ENCODE measurements at regions not wholly inside any gene's neighbourhood (a gene's known extent, or its start where the extent isn't known, plus 50 kb on each side); places are given as distances from the start of the nearest gene placed in this dataset.

GRCh38 chr20:11080010-11080409, 406.2 kb upstream of the JAG1 start:
- FAIRE-seq, result no peak
- POLR2A ChIA-PET (ENCODE audit: partially characterized antibody), result no interaction called here

More at GRCh38 chr20:11080010-11080409, 406.2 kb upstream of the JAG1 start:
- Histone ChIP-seq H4K5ac (ENCODE audit: insufficient read length, low read depth, low read length) (no peak overlapping the region), H2AFZ (ENCODE audit: low read length) (no peak overlapping the region), H2AK5ac (ENCODE audit: low read depth, low read length) (no peak overlapping the region), H3K27ac (ENCODE audit: low read depth, low read length) (no peak overlapping the region), H3K56ac (replicated peaks; ENCODE audit: insufficient read length, low read depth, low read length) (no peak overlapping the region), H4K20me1 (replicated peaks in 1 of 2; ENCODE audit: control insufficient read depth in 1 of 2, insufficient read depth in 2 of 2, low read length in 2 of 2) (no peaks in the 10 kb centered on the region), H3K9me3 (ENCODE audit: insufficient read depth in 2 of 2, low read depth in 1 of 2, low read length in 1 of 2) (no peaks in the 10 kb centered on the region), H3K18ac (ENCODE audit: extremely low read depth, low read length) (no peak overlapping the region), H3K36me3 (ENCODE audit: control insufficient read depth in 2 of 4, insufficient read depth in 4 of 4, low read length in 3 of 4) (no peaks in the 10 kb centered on the region), H3K4me2 (ENCODE audit: insufficient read depth in 1 of 2, low read depth in 2 of 2, low read length in 2 of 2) (no peak overlapping the region), H3K79me1 (ENCODE audit: low read depth, low read length) (no peaks in the 10 kb centered on the region), H3K23ac (ENCODE audit: insufficient read length) (no peak overlapping the region), H2BK120ac (replicated peaks; ENCODE audit: low read depth, low read length) (no peak overlapping the region), H4K91ac (replicated peaks; ENCODE audit: insufficient read length, low read length) (no peak overlapping the region), H2BK20ac (ENCODE audit: low read length) (no peak overlapping the region), H3K23me2 (ENCODE audit: low read depth, low read length) (no peaks in the 10 kb centered on the region), H3K4me1 (replicated peaks in 1 of 4; ENCODE audit: control insufficient read depth in 3 of 4, insufficient read depth in 4 of 4, low read length in 3 of 4) (no peaks in the 10 kb centered on the region), H3K79me2 (ENCODE audit: control insufficient read depth in 1 of 2, insufficient read depth in 2 of 2, low read length in 2 of 2) (no peaks in the 10 kb centered on the region), H3K4me3 (ENCODE audit: extremely low read depth in 1 of 4, insufficient read depth in 2 of 4, low read depth in 3 of 4, low read length in 4 of 4) (no peak overlapping the region), H3K4ac (replicated peaks; ENCODE audit: insufficient read length, low read depth, low read length) (no peak overlapping the region), H2BK5ac (ENCODE audit: low read depth, low read length) (no peak overlapping the region), H3K9ac (replicated peaks in 1 of 4; ENCODE audit: extremely low read depth in 1 of 4, low read depth in 3 of 4, low read length in 3 of 4) (no peak overlapping the region), H3K27me3 (replicated peaks in 1 of 4; ENCODE audit: control insufficient read depth in 3 of 4, extremely low read depth in 1 of 4, insufficient read depth in 3 of 4, low read length in 3 of 4) (no peaks in the 10 kb centered on the region), H3K14ac (ENCODE audit: insufficient read length) (no peak overlapping the region), H4K8ac (ENCODE audit: extremely low read depth, insufficient read depth, low read length) (no peak overlapping the region), H2BK12ac (ENCODE audit: low read depth, low read length) (no peak overlapping the region), H2BK15ac (ENCODE audit: low read length) (no peak overlapping the region)
- TF ChIP-seq E2F6 (IDR thresholded peaks at IDR 0.05) (no peak), KDM4A (IDR thresholded peaks at IDR 0.05; ENCODE audit: low read depth, low read length, severe bottlenecking) (no peak), RBBP5 (IDR thresholded peaks at IDR 0.05; ENCODE audit: borderline replicate concordance, low read depth, low read length) (no peak), HDAC2 (IDR thresholded peaks at IDR 0.05; ENCODE audit: borderline replicate concordance in 1 of 2, low read depth in 2 of 2, low read length in 2 of 2) (no peak), MAFK (IDR thresholded peaks at IDR 0.05; ENCODE audit: low read depth, low read length) (no peak), POLR2AphosphoS5 (IDR thresholded peaks at IDR 0.05; ENCODE audit: low read depth, low read length) (no peak), MAX (IDR thresholded peaks at IDR 0.05) (no peak), BCL11A (IDR thresholded peaks at IDR 0.05; ENCODE audit: low read depth in 2 of 2, low read length in 2 of 2) (no peak), EZH2 (IDR thresholded peaks at IDR 0.05; ENCODE audit: low read depth, low read length, severe bottlenecking) (no peak)
- CTCF ChIA-PET (ENCODE audit: partially characterized antibody), result interaction anchor here (0.9 to 1.2 kb wide), 3 partner anchors 24 to 184 kb away, joined by 3 to 4 read pairs (median 3); no protein-coding TSS in a partner anchor
- 92% methylated on average over 3 of the region's 3 CpGs; no CpG with 5 or more reads in 1 of the 2 experiments for WGBS, 2 experiments (ENCODE audit: extremely low coverage in 1 of 2, insufficient coverage in 1 of 2, insufficient read length in 1 of 2, insufficient replicate concordance in 2 of 2, low coverage in 1 of 2, low lambda C conversion rate in 2 of 2, missing lambda C conversion rate in 1 of 2)
- DNase-seq (ENCODE audit: low read depth in 1 of 2, low spot score in 2 of 2), result no peak

Measured in H1 (cell line).